GM19239 (cell line): ENCODE measurements at regions not wholly inside any gene's neighbourhood (a gene's known extent, or its start where the extent isn't known, plus 50 kb on each side); places are given as distances from the start of the nearest gene placed in this dataset.

Experiments
- DNase-seq: peaks from one replicate; pipeline ENCODE4 v3.0.0; 2011; ENCODE audit warnings: low spot score; ENCODE audit not compliant: insufficient read length
- FAIRE-seq: peaks from 2 replicates; lab custom pipeline; 2011; peaks lifted over from hg19 to GRCh38; lab: Jason Lieb, UNC

- DNase-seq = no peak
- no peak for FAIRE-seq
Observed at GRCh38 chr2:13050764-13051163, 334.0 kb downstream of the TRIB2 start.

- FAIRE-seq = no peak
Observed at GRCh38 chr2:13052547-13052946, 335.8 kb downstream of the TRIB2 start.

GRCh38 chr2:13056259-13056843, 339.6 kb downstream of the TRIB2 start:
- DNase-seq (no peak), FAIRE-seq (no peak)

More at GRCh38 chr2:13052547-13052946, 335.8 kb downstream of the TRIB2 start:
- no peak for DNase-seq

- FAIRE-seq (no peak), DNase-seq (no peak)
Observed at GRCh38 chr2:13057671-13058070, 340.9 kb downstream of the TRIB2 start.

GRCh38 chr2:13066676-13067075, 349.9 kb downstream of the TRIB2 start:
- no peak for DNase-seq
- FAIRE-seq = no peak

- DNase-seq (no peak), FAIRE-seq (no peak)
Observed at GRCh38 chr2:13067508-13067907, 350.8 kb downstream of the TRIB2 start.

GRCh38 chr2:13089971-13090370, 373.2 kb downstream of the TRIB2 start:
- FAIRE-seq = no peak

GRCh38 chr2:13091455-13091854, 374.7 kb downstream of the TRIB2 start:
- FAIRE-seq (no peak), DNase-seq (no peak)

More at GRCh38 chr2:13089971-13090370, 373.2 kb downstream of the TRIB2 start:
- DNase-seq = no peak

- FAIRE-seq (no peak), DNase-seq (no peak)
Observed at GRCh38 chr2:13091861-13092378, 375.2 kb downstream of the TRIB2 start.

- FAIRE-seq (no peak), DNase-seq (no peak)
Observed at GRCh38 chr2:13093416-13093991, 376.8 kb downstream of the TRIB2 start.

GRCh38 chr2:13102397-13103063, 385.8 kb downstream of the TRIB2 start:
- FAIRE-seq = no peak

GRCh38 chr2:13103151-13103550, 386.4 kb downstream of the TRIB2 start:
- no peak for DNase-seq
- no peak for FAIRE-seq

More at GRCh38 chr2:13102397-13103063, 385.8 kb downstream of the TRIB2 start:
- no peak for DNase-seq

GRCh38 chr2:13103778-13104493, 387.2 kb downstream of the TRIB2 start:
- FAIRE-seq (no peak), DNase-seq (no peak)

GRCh38 chr2:13104723-13105122, 388.0 kb downstream of the TRIB2 start:
- FAIRE-seq (no peak), DNase-seq (no peak)

- FAIRE-seq (no peak), DNase-seq (no peak)
Observed at GRCh38 chr2:13106302-13106701, 389.6 kb downstream of the TRIB2 start.

- DNase-seq (no peak), FAIRE-seq (no peak)
Observed at GRCh38 chr2:13109516-13109915, 392.8 kb downstream of the TRIB2 start.

GRCh38 chr2:13110825-13111224, 394.1 kb downstream of the TRIB2 start:
- no peak for FAIRE-seq

GRCh38 chr2:13113002-13113401, 396.3 kb downstream of the TRIB2 start:
- FAIRE-seq (no peak), DNase-seq (no peak)

More at GRCh38 chr2:13110825-13111224, 394.1 kb downstream of the TRIB2 start:
- DNase-seq = no peak

- FAIRE-seq (no peak), DNase-seq (no peak)
Observed at GRCh38 chr2:13114391-13114790, 397.7 kb downstream of the TRIB2 start.

GRCh38 chr2:13115643-13116042, 398.9 kb downstream of the TRIB2 start:
- no peak for FAIRE-seq

GRCh38 chr2:13121096-13121495, 404.4 kb downstream of the TRIB2 start:
- FAIRE-seq = no peak
- DNase-seq = no peak

More at GRCh38 chr2:13115643-13116042, 398.9 kb downstream of the TRIB2 start:
- no peak for DNase-seq
